BJ (cell line): ENCODE measurements at regions not wholly inside any gene's neighbourhood (a gene's known extent, or its start where the extent isn't known, plus 50 kb on each side); places are given as distances from the start of the nearest gene placed in this dataset.

Experiments
- CTCF ChIA-PET: fragments of 350-600 bp; formaldehyde crosslinking; extraction: SDS; loops from one replicate; lab custom pipeline; 2021; ENCODE audit warnings: antibody characterized with exemption, inconsistent platforms; lab: Yijun Ruan, JAX
- POLR2A ChIA-PET: fragments of 300-600 bp; sonication (Branson Sonifier 250); formaldehyde crosslinking; extraction: SDS; loops from one replicate; lab custom pipeline; 2021; ENCODE audit warnings: antibody characterized with exemption; lab: Charles Lee
- DNase-seq: peaks from one replicate; pipeline ENCODE4 v3.0.0-alpha.2; 2011; ENCODE audit warnings: low read depth
- H3K27me3 ChIP-seq: 2 replicates; pipeline ENCODE4 v1.6.0; 2011; ENCODE audit warnings: low read length; ENCODE audit not compliant: control insufficient read depth, insufficient read depth
- H3K36me3 ChIP-seq: 2 replicates; pipeline ENCODE4 v1.5.1; 2011; ENCODE audit warnings: low read length; ENCODE audit not compliant: control insufficient read depth, insufficient read depth
- H3K4me3 ChIP-seq: 2 replicates; pipeline ENCODE4 v1.5.1; 2011; ENCODE audit warnings: low read depth, mild to moderate bottlenecking, control low read depth, low read length
- CTCF ChIP-seq: IDR thresholded peaks from 2 replicates; pipeline ENCODE4 v1.5.1; 2011; ENCODE audit warnings: low read depth, mild to moderate bottlenecking, control low read depth, inconsistent platforms, low read length, moderate library complexity; ENCODE audit not compliant: insufficient read depth

- ChIA-PET CTCF (no interaction called here), POLR2A (no interaction called here)
- no peak for TF ChIP-seq CTCF
- no peaks in the 10 kb centered on the region for H3K36me3 ChIP-seq
- H3K27me3 ChIP-seq, result no peaks in the 10 kb centered on the region
- DNase-seq, result no peak
- H3K4me3 ChIP-seq, result no peak overlapping the region
These were observed 173.0 kb upstream of the LYPLAL1 start for GRCh38 chr1:219000631-219001030.

- Histone ChIP-seq H3K27me3 (no peaks in the 10 kb centered on the region), H3K4me3 (no peak overlapping the region), H3K36me3 (no peaks in the 10 kb centered on the region)
- no peak for DNase-seq
- CTCF ChIA-PET, result interaction anchor here (0.6 kb wide), 1 partner anchor 22 kb away, joined by 3 read pairs; no protein-coding TSS in a partner anchor
- POLR2A ChIA-PET, result interaction anchor here (0.7 kb wide), 1 partner anchor 339 kb away, joined by 3 read pairs; no protein-coding TSS in a partner anchor
- no peak for TF ChIP-seq CTCF
These were observed 163.0 kb upstream of the LYPLAL1 start for GRCh38 chr1:219010720-219011119.

- DNase-seq, result no peak
- ChIA-PET CTCF (interaction anchor here (2.4 kb wide), 1 partner anchor 14 kb away, joined by 6 read pairs; no protein-coding TSS in a partner anchor), POLR2A (no interaction called here)
- Histone ChIP-seq H3K27me3 (no peaks in the 10 kb centered on the region), H3K36me3 (no peaks in the 10 kb centered on the region), H3K4me3 (no peak overlapping the region)
- TF ChIP-seq CTCF, result no peak
These were observed 153.3 kb upstream of the LYPLAL1 start for GRCh38 chr1:219020386-219020785.

GRCh38 chr1:219020846-219021245, 152.8 kb upstream of the LYPLAL1 start:
- Histone ChIP-seq H3K4me3 (no peak overlapping the region), H3K27me3 (no peaks in the 10 kb centered on the region), H3K36me3 (no peaks in the 10 kb centered on the region)
- POLR2A ChIA-PET, result no interaction called here
- DNase-seq, result no peak
- no peak for TF ChIP-seq CTCF
- CTCF ChIA-PET, result interaction anchor here (2.4 kb wide), 1 partner anchor 14 kb away, joined by 6 read pairs; no protein-coding TSS in a partner anchor

- DNase-seq, result peak; percentile 1
- H3K36me3 ChIP-seq, result no peaks in the 10 kb centered on the region
- no peaks in the 10 kb centered on the region for H3K27me3 ChIP-seq
- TF ChIP-seq CTCF, result no peak
- no peak overlapping the region for H3K4me3 ChIP-seq
- ChIA-PET CTCF (no interaction called here), POLR2A (no interaction called here)
These were observed 146.5 kb upstream of the LYPLAL1 start for GRCh38 chr1:219027146-219027673.
